ENCODE measurements at regions not wholly inside any gene's neighbourhood (a gene's known extent, or its start where the extent isn't known, plus 50 kb on each side); places are given as distances from the start of the nearest gene placed in this dataset.

DNA sequence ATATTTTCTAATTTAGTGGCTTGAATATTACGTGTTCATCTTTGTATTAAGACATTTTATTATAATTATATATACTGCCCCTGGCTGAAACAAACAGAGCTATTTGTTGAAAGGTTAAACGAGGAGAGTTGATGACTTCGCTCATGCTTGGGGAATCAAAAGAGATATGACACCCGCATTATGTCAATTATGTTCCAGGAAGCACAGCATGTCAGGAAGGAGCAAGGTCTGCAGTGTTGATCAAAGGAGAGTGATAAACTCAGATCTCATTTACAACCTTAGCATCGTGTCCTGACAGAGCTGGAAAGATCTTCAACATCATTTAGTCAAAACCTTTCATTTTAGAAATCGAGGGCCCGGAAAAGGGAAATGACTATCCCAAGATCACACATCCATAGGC, 510.1 kb downstream of the TDRD15 start:
- in situ Hi-C loops (cut with MboI; ENCODE audit: low pct_unique_long_range_greater_than_20kb, low sequenced_read_pairs): no loop called here
- DNase-seq: no peak

DNA sequence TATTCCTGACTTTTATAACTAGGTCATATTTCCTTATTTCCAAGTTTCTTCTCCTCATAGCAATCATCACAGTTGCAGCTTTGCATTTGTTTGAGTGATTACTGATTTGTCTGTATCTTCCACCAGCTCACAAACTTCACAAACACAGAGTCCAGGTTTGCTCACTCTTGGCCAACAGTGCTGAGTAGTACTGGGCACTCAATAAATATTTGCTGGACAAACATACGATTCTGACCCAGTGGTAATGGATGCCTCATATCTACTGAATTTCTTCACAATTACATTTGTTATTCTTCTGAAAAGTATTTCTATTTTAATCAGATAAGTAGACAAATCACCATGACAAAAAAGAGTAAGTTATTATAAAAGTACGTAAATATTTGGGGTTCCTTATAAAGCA, 516.3 kb downstream of the TDRD15 start:
- DNase-seq: no peak
- in situ Hi-C loops (cut with MboI; ENCODE audit: low pct_unique_long_range_greater_than_20kb, low sequenced_read_pairs): no loop called here

DNA sequence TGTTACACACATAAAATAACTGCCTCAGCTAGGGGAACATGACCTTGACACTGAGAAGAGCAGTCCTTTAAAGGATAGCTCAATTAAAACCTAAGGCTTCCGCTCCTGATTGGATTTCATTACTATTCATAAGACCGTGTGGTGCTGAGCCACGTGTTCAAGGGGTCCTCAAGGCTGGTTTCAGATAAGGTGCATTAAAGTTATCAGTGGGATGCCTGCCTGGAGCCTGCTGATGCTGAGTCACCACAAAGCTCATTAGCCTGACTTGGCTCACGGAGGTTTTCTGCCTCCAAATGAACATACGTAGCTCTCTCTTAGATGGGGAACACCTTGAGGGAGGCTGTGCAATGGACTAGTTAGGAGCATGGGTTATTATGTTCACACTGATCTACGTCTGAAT, 518.9 kb downstream of the TDRD15 start:
- in situ Hi-C loops (cut with MboI; ENCODE audit: low pct_unique_long_range_greater_than_20kb, low sequenced_read_pairs): no loop called here
- DNase-seq: no peak

DNA sequence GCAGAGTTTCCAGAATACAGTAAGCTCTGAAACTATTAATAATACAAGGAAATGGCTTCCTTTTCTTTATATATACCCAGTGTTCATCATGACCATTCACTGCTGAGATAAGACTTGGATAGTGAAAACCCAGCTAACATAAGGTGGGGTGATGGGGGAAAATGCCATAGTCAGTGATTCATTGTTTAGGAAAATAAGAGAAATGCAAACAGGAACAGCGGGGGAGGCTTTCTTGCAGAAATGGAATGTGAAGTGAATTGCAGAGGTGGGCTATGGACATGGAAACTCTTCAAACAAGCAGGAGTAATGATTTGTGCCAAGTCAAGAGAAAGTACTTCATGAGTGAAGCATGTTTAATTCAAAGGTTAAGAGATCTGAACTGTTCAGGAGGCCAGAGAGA, 519.4 kb downstream of the TDRD15 start:
- in situ Hi-C loops (cut with MboI; ENCODE audit: low pct_unique_long_range_greater_than_20kb, low sequenced_read_pairs): no loop called here
- no peak for DNase-seq

DNA sequence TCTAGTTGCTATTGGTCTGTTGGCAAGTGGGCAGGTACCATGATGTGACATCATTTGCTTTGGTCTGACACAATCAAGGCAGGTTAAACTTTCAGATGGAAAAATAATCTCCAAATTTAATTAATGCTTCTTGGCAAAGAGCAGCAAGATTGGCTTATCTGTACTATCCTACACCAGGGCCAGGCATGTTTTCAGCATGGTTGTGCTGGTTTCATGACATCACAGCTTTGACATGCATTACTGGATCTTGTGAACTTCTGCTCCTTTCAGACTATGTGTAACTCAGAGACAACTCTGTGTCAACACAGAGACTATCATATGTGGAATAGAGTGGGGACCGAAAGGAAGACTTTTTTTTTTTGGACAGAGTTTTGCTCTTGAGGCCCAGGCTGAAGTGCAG, 520.5 kb downstream of the TDRD15 start:
- in situ Hi-C loops (cut with MboI; ENCODE audit: low pct_unique_long_range_greater_than_20kb, low sequenced_read_pairs): no loop called here
- no peak for DNase-seq

DNA sequence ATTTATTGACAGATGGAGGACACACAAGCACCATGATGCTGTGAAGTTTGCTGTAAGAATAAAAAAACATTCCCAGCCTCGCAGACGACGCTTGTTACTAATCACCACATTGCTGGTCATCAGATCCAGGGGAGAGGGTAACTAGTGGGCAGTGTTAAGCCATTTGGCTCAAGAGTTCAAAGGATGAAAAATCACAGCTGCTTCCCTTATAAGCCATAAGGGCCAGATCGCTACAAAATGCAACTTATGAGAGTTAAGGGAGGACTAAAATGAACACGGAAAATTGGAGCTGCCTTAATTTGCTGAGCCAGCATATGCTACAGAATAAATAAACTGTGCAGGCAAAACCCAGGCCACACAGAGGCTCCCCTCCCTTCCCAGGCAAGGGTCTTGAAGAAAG, 522.6 kb downstream of the TDRD15 start:
- no peak for DNase-seq
- in situ Hi-C loops (cut with MboI; ENCODE audit: low pct_unique_long_range_greater_than_20kb, low sequenced_read_pairs): no loop called here

DNA sequence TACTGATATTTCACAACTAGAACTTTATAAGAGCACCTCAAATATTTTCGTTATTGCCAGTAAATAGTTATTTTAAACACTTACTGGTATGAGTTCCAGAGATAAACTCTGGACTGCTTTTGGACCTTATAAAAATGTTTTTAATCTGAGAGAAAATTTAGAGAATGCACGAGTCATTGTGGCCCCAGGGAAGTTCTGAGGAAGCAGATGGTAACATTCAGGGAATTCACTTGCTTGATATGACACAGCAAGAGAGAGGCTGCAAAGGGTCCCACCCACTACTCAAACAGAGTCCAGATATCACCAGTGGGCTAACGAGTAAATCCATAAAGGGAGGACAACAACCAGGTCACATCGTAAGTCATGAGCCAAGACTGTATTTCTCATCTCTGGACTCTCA, 526.8 kb downstream of the TDRD15 start:
- no peak for DNase-seq
- in situ Hi-C loops (cut with MboI; ENCODE audit: low pct_unique_long_range_greater_than_20kb, low sequenced_read_pairs): no loop called here

DNA sequence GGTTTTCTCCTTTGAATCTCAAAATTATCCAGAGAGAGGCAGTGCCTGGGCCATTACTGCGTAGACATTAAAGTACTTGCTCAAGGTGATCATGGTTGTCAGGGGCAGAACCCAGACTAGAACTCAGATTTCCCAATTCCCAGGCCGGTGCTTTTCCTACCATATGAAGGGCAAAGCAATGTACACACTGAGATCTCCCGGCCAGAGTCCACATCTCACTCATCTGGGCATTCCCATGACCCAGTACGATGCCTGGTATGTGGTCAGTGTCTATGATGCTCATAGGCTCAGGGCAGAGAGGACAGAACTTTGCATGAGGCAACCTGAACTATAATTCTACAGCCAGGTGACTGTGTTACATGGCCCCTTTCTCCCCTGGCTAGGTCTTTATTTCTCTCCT, 531.4 kb downstream of the TDRD15 start:
- DNase-seq: no peak
- in situ Hi-C loops (cut with MboI; ENCODE audit: low pct_unique_long_range_greater_than_20kb, low sequenced_read_pairs): no loop called here

DNA sequence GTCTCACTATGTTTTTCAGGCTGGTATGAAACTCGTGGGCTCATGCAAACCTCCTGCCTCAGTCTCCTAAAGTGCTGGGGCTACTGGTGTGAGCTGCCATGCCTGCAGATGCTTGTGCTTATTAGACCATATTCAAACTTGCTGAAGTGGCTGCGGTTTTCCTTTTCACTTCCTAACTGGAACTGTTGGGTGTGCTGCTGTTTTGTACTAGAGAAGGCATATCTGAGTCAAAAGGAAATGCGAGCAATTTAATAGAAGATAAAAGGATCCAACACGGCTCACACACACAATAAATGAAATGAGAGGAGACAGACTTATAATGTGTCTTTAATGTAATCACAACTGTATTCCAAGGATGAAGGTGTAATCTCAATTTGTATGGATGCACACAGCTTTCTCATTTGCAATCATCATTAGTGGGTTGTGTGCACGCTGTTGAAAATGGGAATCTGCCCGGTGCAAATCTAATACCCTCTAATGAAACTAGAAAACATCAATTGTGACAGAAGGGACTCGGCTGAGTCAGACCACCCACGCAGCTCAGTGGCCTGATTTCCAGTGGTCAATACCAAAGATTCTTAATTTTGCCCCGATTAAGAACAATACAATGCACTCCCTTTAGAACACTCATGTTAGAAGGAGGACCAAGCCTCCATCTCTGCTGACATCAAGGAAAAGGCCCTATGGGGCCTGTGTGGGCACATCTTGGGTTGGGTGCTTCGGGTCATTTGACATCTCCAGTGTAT, 532.7 kb downstream of the TDRD15 start:
- in situ Hi-C loops (cut with MboI; ENCODE audit: low pct_unique_long_range_greater_than_20kb, low sequenced_read_pairs): no loop called here
- no peak for DNase-seq

DNA sequence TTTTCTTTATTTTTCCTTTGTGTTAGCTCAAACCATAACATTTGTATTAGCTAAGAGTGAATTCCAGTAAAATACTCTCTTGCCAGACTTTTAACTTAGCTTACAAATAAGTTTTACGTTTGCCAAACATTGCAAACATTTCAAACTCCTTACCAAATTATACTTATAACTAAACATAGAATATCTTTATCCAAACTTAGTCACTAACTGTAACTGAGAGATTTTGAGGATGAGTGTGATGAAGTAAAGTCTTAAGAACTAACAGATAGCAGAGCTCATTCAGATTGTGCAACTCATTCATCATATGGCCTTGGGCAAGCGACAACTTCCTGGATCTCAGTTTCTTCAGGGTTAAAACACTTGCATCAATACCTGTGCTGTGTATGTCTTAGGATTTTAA, 533.7 kb downstream of the TDRD15 start:
- in situ Hi-C loops (cut with MboI; ENCODE audit: low pct_unique_long_range_greater_than_20kb, low sequenced_read_pairs): no loop called here
- no peak for DNase-seq

DNA sequence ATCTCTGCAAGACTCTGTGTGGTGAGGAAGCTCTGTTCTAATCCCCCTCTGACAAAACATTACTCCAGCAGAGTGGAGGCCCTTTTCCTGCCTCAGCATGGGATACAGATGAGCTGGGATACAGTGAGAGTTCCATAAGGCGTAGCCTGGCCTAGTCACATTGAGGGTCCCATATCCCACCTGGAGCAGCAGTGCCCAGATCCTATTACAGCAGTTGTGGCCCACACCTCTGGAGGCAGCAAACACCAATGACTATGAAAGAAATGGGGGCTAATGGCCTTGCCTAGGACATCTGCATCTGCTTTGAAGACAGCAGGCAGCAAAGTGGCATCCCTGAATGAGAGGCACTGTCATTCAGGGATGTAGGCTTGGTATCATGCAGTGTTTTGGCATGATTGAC, 534.5 kb downstream of the TDRD15 start:
- DNase-seq: no peak
- in situ Hi-C loops (cut with MboI; ENCODE audit: low pct_unique_long_range_greater_than_20kb, low sequenced_read_pairs): no loop called here

DNA sequence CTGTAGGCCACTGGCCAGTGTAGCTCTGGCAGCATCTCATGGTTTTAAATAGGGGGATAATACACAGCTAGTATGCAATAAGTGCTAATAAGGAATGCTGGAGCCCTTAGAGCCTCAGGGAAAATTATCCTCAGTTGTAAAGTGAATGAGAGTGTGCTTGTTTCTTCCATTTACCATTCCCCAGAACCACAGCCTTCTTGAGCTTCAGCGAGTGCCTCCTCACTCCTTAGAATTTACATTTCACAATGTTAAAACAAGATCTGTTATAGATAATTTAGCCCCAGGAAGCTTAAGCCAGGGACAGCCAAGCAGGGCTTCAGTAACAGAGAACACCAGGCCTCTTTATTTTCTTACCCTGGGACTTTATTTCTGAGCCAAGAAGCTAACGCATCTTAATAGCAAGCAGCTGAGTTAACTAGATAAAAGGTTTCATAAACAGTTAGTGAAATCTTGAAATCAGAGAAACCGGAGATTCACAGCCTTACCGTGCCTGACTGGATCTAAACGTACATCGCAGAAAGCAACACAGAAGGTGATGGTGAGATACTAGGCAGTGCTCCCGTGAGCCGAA, 535.2 kb downstream of the TDRD15 start:
- no peak for DNase-seq
- in situ Hi-C loops (cut with MboI; ENCODE audit: low pct_unique_long_range_greater_than_20kb, low sequenced_read_pairs): no loop called here

DNA sequence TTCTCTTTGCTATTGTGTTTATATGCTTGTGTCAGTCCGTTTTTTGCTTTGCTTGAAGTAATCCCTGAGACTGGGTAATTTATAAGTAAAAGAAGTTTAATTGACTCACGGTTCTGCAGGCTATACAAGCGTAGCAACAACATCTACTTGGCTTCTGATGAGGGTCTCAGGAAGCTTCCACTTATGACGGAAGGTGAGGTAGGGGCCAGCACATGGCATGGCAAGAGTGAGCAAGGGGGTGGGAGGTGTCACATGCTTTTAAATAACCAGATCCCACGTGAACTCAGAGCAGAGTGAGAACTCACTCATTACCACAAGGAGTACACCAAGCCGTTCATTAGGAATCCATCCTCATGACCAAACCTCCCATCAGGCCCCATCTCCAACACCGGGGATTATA, 540.3 kb downstream of the TDRD15 start:
- in situ Hi-C loops (cut with MboI; ENCODE audit: low pct_unique_long_range_greater_than_20kb, low sequenced_read_pairs): no loop called here
- no peak for DNase-seq

DNA sequence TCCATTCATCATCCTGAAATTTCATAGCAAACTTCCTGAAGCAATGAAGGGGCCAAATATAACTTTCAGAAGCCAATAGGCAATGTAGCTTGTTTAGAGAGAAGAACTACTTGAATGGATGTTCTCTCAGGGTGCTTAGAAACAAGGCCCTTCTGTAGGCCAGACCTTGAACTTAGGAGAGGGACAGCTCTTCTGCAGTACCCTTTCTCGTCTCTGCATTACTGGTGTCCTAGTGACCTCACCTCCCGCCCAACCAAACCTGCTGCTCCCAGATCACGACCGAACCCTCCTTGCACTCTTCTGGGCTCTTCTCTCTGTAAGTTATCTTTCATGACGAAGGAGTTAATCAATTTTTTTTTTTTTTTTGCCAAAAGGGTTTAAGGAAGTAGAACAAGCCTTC, 543.9 kb downstream of the TDRD15 start:
- in situ Hi-C loops (cut with MboI; ENCODE audit: low pct_unique_long_range_greater_than_20kb, low sequenced_read_pairs): no loop called here
- no peak for DNase-seq

DNA sequence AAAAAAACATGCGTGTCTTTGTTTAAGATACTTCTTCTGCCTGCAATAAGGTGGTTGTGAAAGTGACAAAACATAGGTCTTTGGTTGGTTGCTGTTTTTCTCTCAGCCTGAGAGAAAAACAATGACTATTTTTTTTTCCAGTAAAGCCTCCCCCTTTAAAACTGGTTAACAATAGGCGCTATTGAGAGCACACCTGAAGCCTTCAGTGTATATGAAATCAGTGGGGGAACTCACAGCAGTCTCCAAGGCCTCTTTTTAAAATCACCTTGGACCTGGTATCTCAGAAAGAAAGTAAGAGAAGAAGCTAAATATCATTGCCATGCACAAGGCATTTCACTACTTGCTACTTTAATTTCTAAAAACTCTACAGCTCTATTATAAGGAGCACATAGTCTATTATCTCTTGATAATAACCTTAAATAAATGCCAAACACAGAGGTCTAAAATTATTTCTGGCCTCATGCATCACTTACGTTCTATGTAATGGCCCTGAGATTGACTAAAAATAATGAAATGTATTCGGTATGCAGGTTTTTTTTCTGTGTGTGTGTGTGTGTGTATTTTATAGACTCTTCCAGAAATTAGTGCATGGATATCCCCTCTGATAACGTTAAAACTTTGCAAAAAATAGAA, 544.4 kb downstream of the TDRD15 start:
- DNase-seq: no peak
- in situ Hi-C loops (cut with MboI; ENCODE audit: low pct_unique_long_range_greater_than_20kb, low sequenced_read_pairs): no loop called here

DNA sequence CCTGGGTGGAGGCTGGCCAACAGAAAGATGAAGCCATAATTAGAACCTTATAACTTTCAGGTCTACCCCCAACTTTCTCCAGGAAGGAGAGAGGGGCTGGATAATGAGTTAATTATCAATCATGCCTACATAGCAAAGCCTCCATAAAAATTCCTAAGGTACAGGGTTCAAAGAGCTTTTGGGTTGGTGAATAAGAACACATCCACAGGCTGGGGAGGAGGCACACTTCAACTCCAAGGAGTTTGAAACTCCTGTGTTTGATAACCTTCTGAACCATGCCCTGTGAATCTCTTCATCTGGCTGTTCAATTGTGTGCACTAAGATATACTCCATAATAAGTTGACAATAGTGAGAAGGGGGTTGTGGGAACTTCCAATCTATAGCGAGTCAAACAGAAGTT, 552.3 kb downstream of the TDRD15 start:
- no peak for DNase-seq
- in situ Hi-C loops (cut with MboI; ENCODE audit: low pct_unique_long_range_greater_than_20kb, low sequenced_read_pairs): no loop called here

DNA sequence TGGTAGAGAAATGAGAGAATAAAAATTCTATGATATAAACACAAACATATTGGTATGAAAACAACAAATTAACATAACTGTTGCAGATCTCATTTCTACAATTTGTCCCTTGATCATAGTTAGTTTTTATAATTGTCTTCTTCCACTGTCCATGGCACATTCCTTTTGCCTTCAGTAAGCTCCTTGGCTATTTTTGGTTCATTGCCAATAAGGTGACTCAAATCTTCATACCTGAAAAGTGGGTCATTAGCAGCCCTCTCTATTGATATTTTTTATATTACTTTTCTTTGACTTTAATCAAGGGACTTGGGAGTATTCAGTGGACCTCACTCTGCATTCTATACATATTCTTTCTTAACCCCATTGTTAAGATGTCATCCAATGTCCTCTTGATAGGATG, 552.9 kb downstream of the TDRD15 start:
- in situ Hi-C loops (cut with MboI; ENCODE audit: low pct_unique_long_range_greater_than_20kb, low sequenced_read_pairs): no loop called here
- no peak for DNase-seq

DNA sequence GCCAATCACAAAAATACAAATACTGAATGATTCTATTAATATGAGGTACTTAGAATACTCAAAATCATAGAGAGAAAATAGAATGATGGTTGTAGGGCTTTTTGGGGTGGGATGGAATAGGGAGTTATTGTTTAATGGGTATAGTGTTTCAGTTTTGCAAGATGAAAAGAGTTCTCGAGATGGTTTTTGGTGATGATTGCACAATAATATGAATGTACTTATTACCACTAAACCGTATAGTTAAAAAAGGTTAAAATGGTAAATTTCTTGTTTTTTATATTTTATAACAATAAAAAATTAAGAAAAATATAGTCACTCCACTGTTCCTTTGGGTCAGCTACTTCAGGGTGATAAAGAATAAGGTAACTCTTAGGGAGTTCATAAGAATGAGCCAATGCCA, 560.1 kb downstream of the TDRD15 start:
- in situ Hi-C loops (cut with MboI; ENCODE audit: low pct_unique_long_range_greater_than_20kb, low sequenced_read_pairs): no loop called here
- no peak for DNase-seq

DNA sequence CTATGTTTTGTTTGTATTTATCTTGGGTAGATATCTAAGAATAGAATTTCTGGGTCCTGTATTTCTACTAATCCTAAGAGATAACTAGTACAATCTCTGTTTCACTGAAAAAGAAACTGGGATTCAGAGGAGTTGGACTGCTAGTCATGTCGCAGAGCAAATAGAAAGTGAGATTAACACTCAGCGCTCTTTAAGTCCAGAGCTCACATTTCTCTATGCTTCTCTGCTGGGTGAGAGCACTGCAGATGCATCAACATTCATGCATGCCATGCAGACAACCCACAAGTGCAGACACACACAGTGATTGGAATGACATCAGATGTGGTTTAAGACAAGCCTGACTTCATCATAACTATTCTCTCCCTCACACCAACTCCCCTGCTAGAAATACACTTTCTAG, 563.8 kb downstream of the TDRD15 start:
- no peak for DNase-seq
- in situ Hi-C loops (cut with MboI; ENCODE audit: low pct_unique_long_range_greater_than_20kb, low sequenced_read_pairs): no loop called here

DNA sequence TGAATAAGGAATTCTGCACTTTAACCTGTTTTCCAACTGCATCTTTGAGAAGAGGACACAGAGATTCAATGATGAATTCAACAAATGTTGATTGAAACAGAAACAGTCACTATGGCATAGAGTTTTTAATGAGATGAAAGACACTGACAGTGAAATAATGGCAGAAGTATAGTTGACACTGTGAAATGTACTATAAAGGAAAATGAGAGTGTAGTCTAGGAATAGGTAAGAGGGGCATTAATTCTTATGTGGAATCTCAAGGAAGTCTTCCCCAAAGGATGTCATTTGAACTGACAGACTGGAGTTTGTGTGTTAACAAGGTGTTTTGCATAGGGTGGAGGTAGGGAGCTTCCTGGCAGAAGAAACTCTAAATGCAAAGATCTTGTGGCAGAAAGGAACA, 566.2 kb downstream of the TDRD15 start:
- DNase-seq: no peak
- in situ Hi-C loops (cut with MboI; ENCODE audit: low pct_unique_long_range_greater_than_20kb, low sequenced_read_pairs): no loop called here

DNA sequence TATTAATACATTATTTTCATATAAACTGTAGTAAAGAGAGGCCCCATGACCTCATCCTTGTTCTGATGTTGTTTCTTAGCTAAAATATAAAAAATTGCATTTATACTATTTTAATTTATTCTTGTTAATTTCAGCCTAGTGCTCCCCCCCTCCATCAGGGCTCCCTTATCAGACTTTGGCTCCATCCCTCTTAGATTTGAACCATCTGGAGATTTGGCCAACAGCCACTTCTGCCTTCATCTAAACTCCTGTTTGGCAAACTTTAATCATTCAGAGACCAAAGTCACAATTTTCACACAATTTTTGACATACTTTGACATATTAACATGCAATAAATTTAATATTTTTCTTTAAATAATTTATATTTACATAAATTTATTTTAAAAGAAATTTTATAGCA, 569.3 kb downstream of the TDRD15 start:
- in situ Hi-C loops (cut with MboI; ENCODE audit: low pct_unique_long_range_greater_than_20kb, low sequenced_read_pairs): no loop called here
- no peak for DNase-seq
